Epidermal melanocyte (primary cell): ENCODE measurements at regions not wholly inside any gene's neighbourhood (a gene's known extent, or its start where the extent isn't known, plus 50 kb on each side); places are given as distances from the start of the nearest gene placed in this dataset.
"Not testable (repeated sequence)": the region's sequence is repeated elsewhere in the genome, so short reads cannot be mapped to it uniquely, and the experiment has no call there.

Experiments
- DNase-seq: peaks from one replicate; pipeline ENCODE4 v3.0.0; 2011; ENCODE audit warnings: low spot score; ENCODE audit not compliant: insufficient read length

DNA sequence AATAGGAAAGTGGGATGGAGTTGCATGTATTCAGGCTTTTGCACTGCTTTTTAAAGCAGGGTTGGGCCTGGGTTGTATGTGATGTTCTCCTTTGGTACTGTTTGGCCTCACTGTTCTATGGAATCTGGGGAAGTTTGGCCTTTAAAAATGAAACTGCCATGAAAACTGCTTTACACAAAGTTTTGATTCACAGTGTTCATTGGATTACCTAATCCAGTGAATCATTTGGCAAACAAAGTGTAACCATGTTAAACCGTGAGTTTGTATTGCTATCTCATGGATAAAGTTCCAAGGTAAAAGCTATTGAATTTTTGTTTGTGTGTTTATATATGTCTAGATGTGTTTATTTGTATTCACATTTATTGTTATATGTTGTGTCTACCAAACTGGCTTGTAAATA, 1658.6 kb downstream of the OLFM4 start:
- no peak for DNase-seq

DNA sequence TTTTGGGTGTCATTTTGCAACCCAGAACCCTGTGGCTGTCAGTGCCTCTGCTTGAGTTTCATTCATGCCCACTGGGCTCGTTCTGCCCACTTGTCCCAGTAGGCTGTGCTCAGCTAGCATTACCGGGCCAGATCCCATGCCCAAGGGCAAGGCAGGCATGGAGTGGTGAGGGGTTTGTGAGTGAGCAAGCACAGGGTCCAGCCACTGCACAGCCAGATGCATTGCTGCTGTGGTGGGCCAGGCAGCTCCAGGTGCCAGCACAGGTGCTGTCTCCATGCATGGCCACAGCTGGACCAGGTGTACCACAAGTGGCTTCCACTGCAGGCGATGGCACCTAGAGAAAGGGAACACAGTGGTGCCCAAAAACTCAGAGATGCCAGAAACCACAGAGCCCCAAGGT, 1671.2 kb downstream of the OLFM4 start:
- no peak for DNase-seq

DNA sequence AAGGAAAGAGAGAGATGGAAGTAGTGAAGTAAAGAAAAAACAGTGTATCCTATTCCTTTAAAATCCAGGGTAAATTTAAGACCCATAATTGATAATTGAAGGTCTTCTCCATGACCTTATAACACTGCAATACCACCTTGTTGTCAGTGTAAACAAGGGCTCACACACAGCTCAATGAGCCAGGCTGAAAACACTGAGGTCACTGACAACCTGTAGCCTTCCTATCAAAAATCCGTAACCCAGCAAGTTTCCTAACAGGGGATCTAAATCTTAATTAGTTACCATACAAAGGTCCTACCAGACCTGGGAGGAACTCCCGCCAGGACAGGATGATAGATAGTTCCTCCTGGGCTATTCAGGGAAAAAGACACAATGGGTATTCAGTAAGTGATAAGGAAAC, 1677.1 kb downstream of the OLFM4 start:
- no peak for DNase-seq

DNA sequence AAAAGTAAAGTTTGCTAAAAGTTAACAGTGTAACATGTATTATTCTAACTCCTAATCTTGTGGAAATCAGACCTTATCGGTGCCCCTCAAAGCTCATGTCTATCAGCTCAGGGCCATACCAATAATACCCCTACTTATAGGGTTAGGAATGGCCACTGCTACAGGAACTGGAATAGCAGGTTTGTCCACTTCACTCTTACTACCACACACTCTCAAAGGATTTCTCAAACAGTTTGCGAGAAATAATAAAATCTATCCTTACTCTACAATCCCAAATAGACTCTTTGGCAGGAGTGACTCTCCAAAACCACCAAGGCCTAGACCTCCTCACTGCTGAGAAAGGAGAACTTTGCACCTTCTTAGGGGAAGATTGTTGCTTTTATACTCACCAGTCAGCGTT, 1677.7 kb downstream of the OLFM4 start:
- DNase-seq: no peak

GRCh38 chr13:54709546-54709945, 1680.9 kb downstream of the OLFM4 start:
- no peak for DNase-seq

DNA sequence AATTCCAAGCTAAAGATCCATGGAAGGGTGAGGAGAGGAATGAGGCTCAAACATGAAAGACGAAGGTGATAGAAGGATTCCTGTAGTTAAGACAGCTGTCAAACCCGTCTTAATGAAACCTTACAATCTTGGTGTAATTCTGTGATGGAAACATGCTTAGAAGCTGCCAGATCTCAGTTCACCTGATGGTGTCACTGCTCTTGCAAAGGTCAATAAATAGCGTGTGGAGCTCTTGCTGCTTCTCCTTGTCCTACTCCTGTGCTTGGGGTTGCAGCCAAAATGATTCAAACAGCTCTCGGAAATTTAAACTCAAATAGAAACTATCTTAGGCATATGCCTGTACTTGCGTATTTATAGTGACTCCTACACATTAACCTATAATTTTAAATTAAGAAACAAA, 1705.0 kb downstream of the OLFM4 start:
- DNase-seq: no peak

GRCh38 chr13:54737211-54737610, 1708.6 kb downstream of the OLFM4 start:
- not testable (repeated sequence) for DNase-seq

DNA sequence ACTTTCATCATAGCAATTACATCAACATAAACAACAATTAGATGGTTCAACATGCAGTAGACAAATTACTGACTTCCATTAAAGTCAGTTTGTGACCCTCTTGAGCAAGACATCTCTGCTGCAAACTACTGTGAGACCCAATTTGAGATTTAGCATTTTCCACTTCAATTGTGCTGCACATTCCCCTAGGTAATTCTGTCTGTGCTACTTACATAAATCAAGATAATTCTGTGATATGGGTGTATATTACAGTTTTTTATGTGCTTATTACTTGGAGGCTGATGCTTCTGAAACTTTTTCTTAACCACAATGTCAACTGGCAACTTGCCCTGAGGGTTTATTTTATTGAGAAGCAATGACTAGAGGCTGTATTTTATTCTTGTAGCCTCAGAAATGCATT, 1714.4 kb downstream of the OLFM4 start:
- no peak for DNase-seq

- no peak for DNase-seq
Measured at GRCh38 chr13:54744747-54745146, 1716.1 kb downstream of the OLFM4 start.

- no peak for DNase-seq
Measured at GRCh38 chr13:54750521-54750920, 1721.9 kb downstream of the OLFM4 start.

- no peak for DNase-seq
Measured at GRCh38 chr13:54758795-54759194, 1730.2 kb downstream of the OLFM4 start.

DNA sequence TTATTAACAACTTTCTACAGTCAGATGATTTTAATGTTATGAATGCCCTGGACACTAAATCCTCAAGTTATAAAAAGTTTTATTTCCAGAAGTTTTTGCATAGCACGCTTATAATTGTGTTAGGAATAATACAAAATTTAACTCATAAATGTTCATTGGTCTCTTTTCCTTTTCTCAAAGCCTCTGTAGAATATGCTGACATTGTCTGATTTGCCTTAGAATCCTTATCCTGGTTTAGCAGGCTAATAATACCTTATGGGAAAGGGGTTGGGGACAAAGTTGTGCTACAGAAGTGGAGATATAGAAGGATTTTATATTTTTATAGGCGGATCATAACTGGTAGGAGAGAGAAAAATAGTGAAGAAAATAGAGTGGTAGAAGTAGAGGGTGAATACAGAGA, 1739.6 kb downstream of the OLFM4 start:
- DNase-seq: no peak

GRCh38 chr13:54775501-54776191, 1747.0 kb downstream of the OLFM4 start:
- no peak for DNase-seq

GRCh38 chr13:54787754-54788153, 1759.1 kb downstream of the OLFM4 start:
- DNase-seq: no peak

GRCh38 chr13:54799621-54800226, 1771.1 kb downstream of the OLFM4 start:
- DNase-seq: no peak

- no peak for DNase-seq
Measured at GRCh38 chr13:54802226-54802625, 1773.6 kb downstream of the OLFM4 start.

GRCh38 chr13:54805743-54806142, 1777.1 kb downstream of the OLFM4 start:
- no peak for DNase-seq

GRCh38 chr13:54821938-54822470, 1793.4 kb downstream of the OLFM4 start:
- not testable (repeated sequence) for DNase-seq

DNA sequence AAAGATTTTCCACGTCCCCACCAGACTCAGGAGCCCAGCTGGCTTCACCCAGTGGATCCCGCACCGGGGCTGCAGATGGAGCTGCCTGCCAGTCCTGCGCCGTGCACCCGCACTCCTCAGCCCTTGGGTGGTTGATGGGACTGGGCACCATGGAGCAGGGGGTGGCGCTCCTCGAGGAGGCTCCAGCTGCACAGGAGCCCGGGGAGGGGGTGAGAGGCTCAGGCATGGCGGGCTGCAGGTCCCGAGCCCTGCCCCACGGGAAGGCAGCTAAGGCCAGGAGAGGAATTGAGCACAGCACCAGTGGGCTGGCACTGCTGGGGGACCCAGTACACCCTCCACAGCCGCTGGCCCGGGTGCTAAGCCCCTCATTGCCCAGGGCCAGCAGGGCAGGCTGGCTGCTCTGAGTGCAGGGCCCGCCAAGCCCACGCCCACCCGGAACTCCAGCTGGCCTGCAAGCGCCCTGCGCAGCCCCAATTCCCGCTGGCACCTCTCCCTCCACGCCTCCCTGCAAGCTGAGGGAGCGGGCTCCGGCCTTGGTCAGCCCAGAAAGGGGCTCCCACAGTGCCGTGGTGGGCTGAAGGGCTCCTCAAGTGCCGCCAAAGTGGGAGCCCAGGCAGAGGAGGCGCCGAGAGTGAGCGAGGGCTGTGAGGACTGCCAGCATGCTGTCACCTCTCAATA, 1800.9 kb downstream of the OLFM4 start:
- DNase-seq: not testable (repeated sequence)

- DNase-seq: no peak
Measured at GRCh38 chr13:54836273-54836672, 1807.7 kb downstream of the OLFM4 start.

DNA sequence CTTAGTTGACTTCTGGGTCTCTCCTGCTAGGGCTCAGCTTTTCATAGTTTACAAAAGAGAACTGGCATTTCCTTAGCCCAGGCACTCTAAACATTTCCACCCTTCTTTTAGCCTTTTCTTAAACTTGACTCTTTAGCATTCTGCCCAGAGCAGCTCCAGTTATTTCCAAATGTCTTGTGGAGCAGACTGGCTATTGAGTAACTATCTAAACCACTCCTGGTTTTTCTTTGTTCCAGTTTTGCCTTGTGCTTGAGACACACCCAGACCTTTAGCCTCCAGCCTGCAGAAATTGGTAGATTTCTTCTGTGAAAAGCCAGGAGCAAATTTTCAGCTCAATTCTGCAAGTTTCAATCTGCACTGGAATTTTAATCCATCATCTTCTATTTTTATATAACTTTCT, 1813.1 kb downstream of the OLFM4 start:
- no peak for DNase-seq

GRCh38 chr13:54845351-54845965, 1816.8 kb downstream of the OLFM4 start:
- no peak for DNase-seq
